IMR-90 (cell line): ENCODE measurements at regions not wholly inside any gene's neighbourhood (a gene's known extent, or its start where the extent isn't known, plus 50 kb on each side); places are given as distances from the start of the nearest gene placed in this dataset.

Source experiments
- BHLHE40 ChIP-seq: fragments of 150-350 bp; IDR thresholded peaks from 2 replicates; pipeline ENCODE4 v1.6.1; 2016; ENCODE audit warnings: mild to moderate bottlenecking, low read depth, low read length
- CEBPB ChIP-seq: IDR thresholded peaks from 2 replicates; pipeline ENCODE4 v1.6.1; 2012; ENCODE audit warnings: low read depth, low read length, improper control_type of control experiment
- CHD1 ChIP-seq: IDR thresholded peaks from 2 replicates; pipeline ENCODE4 v1.6.1; 2012; ENCODE audit warnings: low read depth, low read length, improper control_type of control experiment
- MAZ ChIP-seq: IDR thresholded peaks from 2 replicates; pipeline ENCODE4 v1.6.1; 2012; ENCODE audit warnings: low read depth, mild to moderate bottlenecking, low read length, improper control_type of control experiment, moderate library complexity, borderline replicate concordance
- MXI1 ChIP-seq: IDR thresholded peaks from 2 replicates; pipeline ENCODE4 v1.6.1; 2012; ENCODE audit warnings: low read depth, mild to moderate bottlenecking, low read length, moderate library complexity, borderline replicate concordance
- NFE2L2 ChIP-seq: fragments of 150-350 bp; IDR thresholded peaks from 2 replicates; pipeline ENCODE4 v1.6.1; 2016; ENCODE audit warnings: low read depth, mild to moderate bottlenecking, low read length
- POLR2A ChIP-seq: IDR thresholded peaks from 2 replicates; pipeline ENCODE4 v1.6.1; 2012; ENCODE audit warnings: mild to moderate bottlenecking, low read depth, low read length
- RAD21 ChIP-seq: IDR thresholded peaks from 2 replicates; pipeline ENCODE4 v1.6.1; 2012; ENCODE audit warnings: low read length, improper control_type of control experiment
- RCOR1 ChIP-seq: IDR thresholded peaks from 2 replicates; pipeline ENCODE4 v1.6.1; 2012; ENCODE audit warnings: mild to moderate bottlenecking, low read length, improper control_type of control experiment; ENCODE audit not compliant: insufficient replicate concordance
- RFX5 ChIP-seq: IDR thresholded peaks from 2 replicates; pipeline ENCODE4 v1.8.0; 2012; ENCODE audit warnings: low read depth, mild to moderate bottlenecking, low read length, moderate library complexity
- TF ChIP-seq, protein P1 (sequence below): conservative IDR thresholded peaks from 2 replicates; pipeline ENCODE4 v1.5.1; 2012; ENCODE audit warnings: mild to moderate bottlenecking, low read depth, low read length, improper control_type of control experiment
- TF ChIP-seq, protein P2 (sequence below): fragments of 150-350 bp; IDR thresholded peaks from 2 replicates; pipeline ENCODE4 v1.6.1; 2017; ENCODE audit warnings: mild to moderate bottlenecking, antibody characterized with exemption, low read length, low read depth
- TF ChIP-seq, protein P3 (sequence below): fragments of 150-350 bp; IDR thresholded peaks from 2 replicates; pipeline ENCODE4 v1.6.1; 2016; ENCODE audit warnings: low read depth, mild to moderate bottlenecking, low read length, moderate library complexity, borderline replicate concordance

DNA sequence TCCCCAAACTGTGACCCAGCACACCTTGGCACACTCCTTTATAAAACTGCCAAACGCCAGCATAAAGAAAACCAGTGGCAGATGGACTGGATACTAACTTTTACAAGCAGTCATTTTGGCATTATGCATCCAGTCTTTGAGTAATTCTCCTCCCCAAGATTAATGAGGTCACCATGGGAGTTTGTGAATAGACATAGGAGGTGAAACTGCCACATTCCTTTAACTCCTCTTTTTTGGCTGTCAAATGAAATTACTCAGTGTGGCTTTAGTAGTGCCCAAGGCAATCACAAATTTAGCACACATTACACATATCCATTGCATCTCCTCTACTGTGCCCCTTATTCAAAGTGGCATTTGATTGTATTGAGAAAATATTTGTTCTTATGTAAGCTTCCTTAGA, 315.3 kb upstream of the FGF13 start:
- TF ChIP-seq MXI1 (no peak), MAZ (no peak), POLR2A (no peak), RCOR1 (no peak), RAD21 (no peak), NFE2L2 (no peak), BHLHE40 (no peak), CEBPB (no peak), CHD1 (no peak), RFX5 (no peak)
- TF ChIP-seq, protein P1, sequence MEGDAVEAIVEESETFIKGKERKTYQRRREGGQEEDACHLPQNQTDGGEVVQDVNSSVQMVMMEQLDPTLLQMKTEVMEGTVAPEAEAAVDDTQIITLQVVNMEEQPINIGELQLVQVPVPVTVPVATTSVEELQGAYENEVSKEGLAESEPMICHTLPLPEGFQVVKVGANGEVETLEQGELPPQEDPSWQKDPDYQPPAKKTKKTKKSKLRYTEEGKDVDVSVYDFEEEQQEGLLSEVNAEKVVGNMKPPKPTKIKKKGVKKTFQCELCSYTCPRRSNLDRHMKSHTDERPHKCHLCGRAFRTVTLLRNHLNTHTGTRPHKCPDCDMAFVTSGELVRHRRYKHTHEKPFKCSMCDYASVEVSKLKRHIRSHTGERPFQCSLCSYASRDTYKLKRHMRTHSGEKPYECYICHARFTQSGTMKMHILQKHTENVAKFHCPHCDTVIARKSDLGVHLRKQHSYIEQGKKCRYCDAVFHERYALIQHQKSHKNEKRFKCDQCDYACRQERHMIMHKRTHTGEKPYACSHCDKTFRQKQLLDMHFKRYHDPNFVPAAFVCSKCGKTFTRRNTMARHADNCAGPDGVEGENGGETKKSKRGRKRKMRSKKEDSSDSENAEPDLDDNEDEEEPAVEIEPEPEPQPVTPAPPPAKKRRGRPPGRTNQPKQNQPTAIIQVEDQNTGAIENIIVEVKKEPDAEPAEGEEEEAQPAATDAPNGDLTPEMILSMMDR, result no peak
- TF ChIP-seq, protein P2, sequence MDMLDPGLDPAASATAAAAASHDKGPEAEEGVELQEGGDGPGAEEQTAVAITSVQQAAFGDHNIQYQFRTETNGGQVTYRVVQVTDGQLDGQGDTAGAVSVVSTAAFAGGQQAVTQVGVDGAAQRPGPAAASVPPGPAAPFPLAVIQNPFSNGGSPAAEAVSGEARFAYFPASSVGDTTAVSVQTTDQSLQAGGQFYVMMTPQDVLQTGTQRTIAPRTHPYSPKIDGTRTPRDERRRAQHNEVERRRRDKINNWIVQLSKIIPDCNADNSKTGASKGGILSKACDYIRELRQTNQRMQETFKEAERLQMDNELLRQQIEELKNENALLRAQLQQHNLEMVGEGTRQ, result no peak
- TF ChIP-seq, protein P3, sequence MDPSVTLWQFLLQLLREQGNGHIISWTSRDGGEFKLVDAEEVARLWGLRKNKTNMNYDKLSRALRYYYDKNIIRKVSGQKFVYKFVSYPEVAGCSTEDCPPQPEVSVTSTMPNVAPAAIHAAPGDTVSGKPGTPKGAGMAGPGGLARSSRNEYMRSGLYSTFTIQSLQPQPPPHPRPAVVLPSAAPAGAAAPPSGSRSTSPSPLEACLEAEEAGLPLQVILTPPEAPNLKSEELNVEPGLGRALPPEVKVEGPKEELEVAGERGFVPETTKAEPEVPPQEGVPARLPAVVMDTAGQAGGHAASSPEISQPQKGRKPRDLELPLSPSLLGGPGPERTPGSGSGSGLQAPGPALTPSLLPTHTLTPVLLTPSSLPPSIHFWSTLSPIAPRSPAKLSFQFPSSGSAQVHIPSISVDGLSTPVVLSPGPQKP, result no peak
